IPS-15b (cell line): ENCODE measurements at regions not wholly inside any gene's neighbourhood (a gene's known extent, or its start where the extent isn't known, plus 50 kb on each side); places are given as distances from the start of the nearest gene placed in this dataset.

Experiments
- H3K27me3 ChIP-seq: one replicate; pipeline ENCODE4 v1.6.1; 2013; ENCODE audit warnings: low read length; ENCODE audit not compliant: control insufficient read depth, insufficient read depth
- H3K36me3 ChIP-seq: one replicate; pipeline ENCODE4 v1.6.1; 2013; ENCODE audit warnings: low read length; ENCODE audit not compliant: control insufficient read depth, insufficient read depth
- H3K4me1 ChIP-seq: one replicate; pipeline ENCODE4 v1.6.1; 2013; ENCODE audit warnings: mild to moderate bottlenecking, low read length; ENCODE audit not compliant: control insufficient read depth, insufficient read depth
- H3K4me3 ChIP-seq: one replicate; pipeline ENCODE4 v1.5.1; 2013; ENCODE audit warnings: low read depth, low read length
- H3K9ac ChIP-seq: one replicate; pipeline ENCODE4 v1.6.1; 2013; ENCODE audit warnings: low read depth, mild to moderate bottlenecking, low read length
- H3K9me3 ChIP-seq: one replicate; pipeline ENCODE4 v1.6.1; 2013; ENCODE audit warnings: mild to moderate bottlenecking, low read length; ENCODE audit not compliant: control insufficient read depth, insufficient read depth

DNA sequence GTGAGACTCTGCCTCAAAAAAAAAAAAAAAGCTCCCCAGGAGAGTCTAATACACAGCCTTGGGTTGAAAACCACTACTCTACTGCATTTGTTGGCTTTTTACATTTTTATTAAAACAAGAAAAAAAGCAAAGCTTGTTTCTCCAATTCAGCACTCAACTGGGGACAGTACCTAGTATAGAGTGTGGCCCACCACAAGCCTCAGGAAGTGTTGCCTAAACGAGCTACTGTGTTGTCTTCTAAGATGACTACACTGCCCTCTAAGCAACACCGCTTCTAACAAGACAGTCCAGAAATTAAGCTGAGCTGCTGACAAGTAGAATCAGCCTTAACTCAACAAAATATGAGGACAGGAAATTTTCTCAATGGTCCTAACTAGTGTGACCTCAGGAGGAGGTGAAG, 522.2 kb downstream of the FGF9 start:
- H3K36me3 ChIP-seq = no peaks in the 10 kb centered on the region
- H3K4me3 ChIP-seq = no peak overlapping the region
- no peak overlapping the region for H3K9ac ChIP-seq
- no peaks in the 10 kb centered on the region for H3K9me3 ChIP-seq
- H3K27me3 ChIP-seq = no peaks in the 10 kb centered on the region
- peaks cover 3% of the 10 kb centered on the region for H3K4me1 ChIP-seq

DNA sequence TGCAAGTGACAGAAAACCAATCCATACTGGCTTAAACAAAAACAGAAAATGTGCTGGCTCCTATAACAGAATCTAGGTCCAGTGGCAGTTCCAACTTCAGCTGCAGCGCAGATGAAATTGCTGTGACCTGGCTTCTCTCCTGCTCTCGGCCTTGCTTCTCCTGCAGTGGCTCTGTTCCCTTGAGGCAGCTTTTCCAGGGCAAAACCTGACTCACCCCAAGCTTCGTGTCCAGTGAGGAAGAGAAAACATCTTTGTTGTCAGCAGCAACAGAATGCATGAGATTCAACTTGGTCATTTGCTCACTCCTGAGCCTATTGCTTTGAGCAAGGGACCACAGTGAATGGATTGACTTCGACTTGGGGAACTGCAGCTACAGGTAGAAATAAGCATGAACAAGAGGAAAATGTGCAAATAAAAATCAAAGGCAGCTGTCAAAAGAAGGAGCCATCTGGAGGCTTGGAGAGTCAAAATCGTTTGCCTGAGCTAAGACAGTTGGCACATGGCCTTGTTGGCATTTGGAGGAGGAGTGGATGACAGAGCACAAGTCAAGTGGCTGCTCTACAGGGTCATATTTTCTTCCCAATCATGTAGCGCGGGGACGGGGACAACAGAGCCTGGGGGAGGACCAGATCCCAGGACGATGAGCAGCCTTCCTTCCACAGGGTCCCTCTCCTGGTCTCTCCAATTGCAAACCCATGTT, 523.4 kb downstream of the FGF9 start:
- Histone ChIP-seq H3K4me1 (peaks cover 7% of the 10 kb centered on the region), H3K9ac (no peak overlapping the region), H3K36me3 (no peaks in the 10 kb centered on the region), H3K9me3 (no peaks in the 10 kb centered on the region), H3K4me3 (no peak overlapping the region), H3K27me3 (no peaks in the 10 kb centered on the region)

DNA sequence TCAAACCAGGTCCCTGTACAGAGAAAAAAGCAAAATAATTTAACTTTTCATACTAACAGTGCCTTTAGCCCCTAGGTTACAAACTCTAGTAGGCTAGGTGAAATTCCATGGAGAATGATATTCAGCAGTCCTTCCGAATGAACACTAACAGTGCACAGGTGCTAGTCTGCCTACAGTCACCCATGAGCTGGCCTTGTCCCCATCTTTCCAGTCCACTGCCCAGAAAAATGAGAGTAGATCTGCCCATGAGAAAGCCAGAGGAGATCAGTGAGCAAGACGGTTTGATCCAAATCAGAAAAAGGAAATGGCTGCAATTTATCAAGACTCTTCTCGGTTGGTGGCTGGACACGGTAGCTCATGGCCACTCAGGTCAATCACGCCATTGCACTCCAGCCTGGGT, 524.9 kb downstream of the FGF9 start:
- peaks cover 10% of the 10 kb centered on the region for H3K4me1 ChIP-seq
- no peak overlapping the region for H3K9ac ChIP-seq
- no peaks in the 10 kb centered on the region for H3K27me3 ChIP-seq
- no peaks in the 10 kb centered on the region for H3K36me3 ChIP-seq
- H3K4me3 ChIP-seq = no peak overlapping the region
- H3K9me3 ChIP-seq = no peaks in the 10 kb centered on the region

DNA sequence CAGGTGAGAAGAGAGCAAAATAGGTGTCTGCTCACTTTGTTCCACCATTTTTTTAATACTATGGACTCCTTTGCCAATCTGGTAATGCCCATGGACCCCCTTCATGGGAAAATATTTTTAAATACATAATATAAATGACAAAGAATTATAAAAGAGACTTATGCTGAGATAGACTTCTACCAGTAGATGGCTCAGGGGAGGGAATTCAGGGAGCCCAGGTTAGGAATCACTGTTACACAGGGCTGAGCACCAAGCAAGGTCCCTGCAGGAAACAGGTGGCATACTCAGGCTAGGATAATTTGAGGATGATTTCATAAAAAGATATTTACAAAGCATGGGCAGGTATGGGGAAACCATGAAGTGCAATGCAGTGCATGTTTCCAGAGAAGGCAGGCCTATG, 525.9 kb downstream of the FGF9 start:
- H3K9ac ChIP-seq = no peak overlapping the region
- H3K27me3 ChIP-seq = no peaks in the 10 kb centered on the region
- no peaks in the 10 kb centered on the region for H3K36me3 ChIP-seq
- H3K4me1 ChIP-seq = peaks cover 10% of the 10 kb centered on the region
- H3K4me3 ChIP-seq = no peak overlapping the region
- no peaks in the 10 kb centered on the region for H3K9me3 ChIP-seq

DNA sequence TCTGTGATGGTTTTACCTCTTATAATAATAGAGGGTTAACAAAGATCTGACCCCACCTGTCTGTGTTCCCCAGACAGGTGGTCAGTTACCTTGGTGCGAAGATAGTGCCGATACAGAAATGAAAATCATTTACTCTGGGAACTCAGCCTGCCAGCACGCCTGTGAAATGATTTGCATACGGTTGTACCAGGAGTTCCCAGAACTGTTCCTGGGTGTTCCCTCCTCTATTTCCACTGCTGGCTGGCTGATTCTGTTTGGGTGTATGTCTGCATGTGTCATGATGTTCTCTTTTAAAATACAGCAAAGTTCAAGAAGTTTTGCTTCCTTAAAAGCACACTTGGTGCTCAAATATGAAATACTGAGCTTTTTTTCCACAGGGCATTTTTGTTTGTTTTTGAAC, 527.1 kb downstream of the FGF9 start:
- no peak overlapping the region for H3K9ac ChIP-seq
- no peaks in the 10 kb centered on the region for H3K27me3 ChIP-seq
- H3K4me1 ChIP-seq = peaks cover 10% of the 10 kb centered on the region
- no peaks in the 10 kb centered on the region for H3K9me3 ChIP-seq
- no peaks in the 10 kb centered on the region for H3K36me3 ChIP-seq
- H3K4me3 ChIP-seq = no peak overlapping the region

DNA sequence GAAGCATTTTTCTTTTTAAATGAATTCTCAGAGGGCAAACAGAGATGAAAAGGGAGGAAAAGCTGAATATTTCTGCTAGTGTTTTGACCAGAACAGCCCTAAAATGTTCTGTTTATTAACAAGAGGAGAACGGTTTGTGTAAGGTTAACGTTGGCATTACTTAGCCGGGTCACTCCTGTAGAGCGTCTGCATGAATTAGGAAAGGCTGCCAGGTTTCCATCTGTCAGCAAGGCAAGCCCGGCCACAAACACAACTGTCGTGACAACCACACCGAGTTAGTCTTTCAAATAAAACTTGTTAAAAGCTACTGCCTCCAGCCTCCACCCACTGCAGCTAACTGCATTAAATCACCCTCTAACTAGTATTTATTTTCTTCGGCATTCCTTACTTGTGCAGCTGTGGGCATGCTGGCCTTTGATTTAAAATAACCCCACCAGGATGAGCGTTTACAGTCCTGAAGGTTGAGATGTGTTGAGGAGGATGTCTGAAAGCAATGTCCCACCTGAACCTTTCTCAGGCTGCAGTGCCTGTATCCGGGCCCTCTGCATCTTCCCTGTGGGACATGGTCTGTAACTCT, 527.9 kb downstream of the FGF9 start:
- Histone ChIP-seq H3K4me1 (peaks cover 10% of the 10 kb centered on the region), H3K27me3 (no peaks in the 10 kb centered on the region), H3K4me3 (no peak overlapping the region), H3K36me3 (no peaks in the 10 kb centered on the region), H3K9me3 (no peaks in the 10 kb centered on the region), H3K9ac (no peak overlapping the region)

DNA sequence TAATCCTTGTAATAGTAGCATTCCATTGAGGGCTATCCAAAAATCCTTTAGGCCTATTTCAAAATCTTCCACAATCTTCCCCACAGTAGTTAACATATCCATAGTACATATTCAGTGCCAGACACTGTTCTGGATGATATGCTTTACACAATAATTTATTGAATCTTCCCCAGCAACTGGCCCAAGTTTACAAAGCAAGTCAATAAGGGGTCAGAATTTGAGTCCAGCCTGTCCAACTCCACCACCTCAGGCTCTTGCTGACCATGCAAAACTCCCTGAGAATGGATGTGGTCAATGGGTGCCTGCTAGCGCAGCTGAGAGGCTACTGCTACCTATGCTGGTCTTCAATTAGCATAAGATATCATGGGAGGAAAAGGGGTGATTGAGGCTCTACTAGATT, 529.6 kb downstream of the FGF9 start:
- Histone ChIP-seq H3K36me3 (no peaks in the 10 kb centered on the region), H3K4me3 (no peak overlapping the region), H3K9me3 (no peaks in the 10 kb centered on the region), H3K27me3 (no peaks in the 10 kb centered on the region), H3K9ac (no peak overlapping the region), H3K4me1 (peaks cover 10% of the 10 kb centered on the region)

DNA sequence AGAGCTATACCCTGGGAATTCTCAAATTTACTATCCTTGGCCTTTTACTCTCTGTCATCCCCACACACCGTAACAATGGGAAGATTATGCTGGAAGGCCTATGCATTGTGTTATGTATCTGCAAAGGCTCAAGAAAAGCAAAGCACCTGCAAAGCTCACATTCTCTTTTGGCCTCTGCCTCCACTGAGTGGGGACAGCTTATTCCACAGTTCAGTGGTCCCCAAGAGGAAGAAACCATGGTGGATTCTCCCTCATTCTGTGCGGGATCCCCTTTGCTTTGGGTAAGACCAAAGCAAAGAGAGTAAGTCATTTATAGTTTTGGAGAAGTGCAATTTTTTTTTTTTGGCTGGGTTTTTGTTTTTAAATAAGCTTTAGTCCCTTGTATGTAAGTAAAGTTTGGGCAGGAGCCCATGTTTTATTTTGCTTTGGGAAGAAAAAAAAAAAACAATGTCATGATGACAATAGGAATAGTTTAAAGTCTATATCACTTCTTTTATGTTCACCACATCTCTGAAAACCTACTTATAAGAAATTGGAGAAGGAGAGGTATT, 530.6 kb downstream of the FGF9 start:
- Histone ChIP-seq H3K9me3 (no peaks in the 10 kb centered on the region), H3K36me3 (no peaks in the 10 kb centered on the region), H3K4me3 (no peak overlapping the region), H3K27me3 (no peaks in the 10 kb centered on the region), H3K4me1 (peaks cover 10% of the 10 kb centered on the region), H3K9ac (no peak overlapping the region)

DNA sequence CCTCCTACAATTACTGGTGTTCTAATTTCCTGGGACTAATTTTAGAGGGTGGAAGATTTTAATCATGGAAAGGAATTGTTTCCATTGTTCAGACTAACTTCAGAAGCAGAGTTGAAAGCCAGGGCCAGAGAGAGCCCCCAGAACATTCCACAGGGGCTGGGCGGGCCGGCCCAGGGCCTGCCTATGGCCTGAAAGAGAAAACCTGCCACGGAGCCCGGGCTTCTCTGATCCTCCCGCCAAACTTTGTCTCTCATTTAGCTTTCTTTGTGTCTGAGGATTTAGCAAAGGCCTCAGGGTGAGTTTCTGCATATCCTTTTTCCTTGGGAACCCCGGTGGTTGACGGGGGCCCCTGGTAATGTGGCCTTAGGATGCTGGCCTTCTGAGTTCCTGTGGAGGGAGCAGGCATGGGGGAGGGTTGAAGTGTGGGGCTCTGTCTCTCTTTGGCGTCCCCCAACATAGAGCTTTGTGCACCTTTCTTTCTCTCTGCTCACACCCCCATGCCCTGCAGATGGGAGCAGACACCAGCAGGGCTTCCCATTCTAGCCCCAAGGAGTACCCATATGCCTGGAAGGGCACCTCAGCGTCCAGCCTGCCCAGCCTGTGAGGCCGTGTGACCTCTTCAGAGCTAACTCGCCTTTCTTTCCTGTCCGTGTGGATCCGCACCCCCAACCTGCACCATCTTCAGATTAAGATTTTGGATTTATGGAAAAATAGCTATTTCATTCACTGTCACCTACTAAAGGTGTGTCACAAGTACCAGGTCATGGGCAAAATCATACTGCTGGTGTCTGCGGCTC, 539.5 kb downstream of the FGF9 start:
- Histone ChIP-seq H3K4me3 (no peak overlapping the region), H3K4me1 (no peaks in the 10 kb centered on the region), H3K9me3 (no peaks in the 10 kb centered on the region), H3K9ac (no peak overlapping the region), H3K27me3 (no peaks in the 10 kb centered on the region), H3K36me3 (no peaks in the 10 kb centered on the region)

DNA sequence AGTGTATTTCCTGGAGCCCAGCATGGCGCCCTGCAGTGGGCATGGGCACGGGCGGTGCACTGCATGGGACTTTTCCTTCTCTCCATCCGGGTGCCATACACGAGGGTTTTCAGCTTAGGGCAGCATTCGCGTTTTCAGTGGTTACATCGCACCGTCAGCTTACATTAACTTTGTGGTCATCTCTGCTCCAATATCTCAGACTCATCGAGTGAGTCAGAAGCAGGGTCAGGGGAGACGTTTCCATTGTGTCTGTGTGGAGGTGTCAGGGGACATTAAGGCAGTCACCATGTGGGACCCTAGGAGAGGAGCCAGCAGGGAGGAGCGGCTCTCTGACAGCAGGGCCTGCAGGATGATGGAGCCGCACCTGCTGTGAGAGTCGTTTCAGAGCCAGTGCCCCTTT, 541.0 kb downstream of the FGF9 start:
- Histone ChIP-seq H3K9ac (no peak overlapping the region), H3K36me3 (no peaks in the 10 kb centered on the region), H3K4me3 (no peak overlapping the region), H3K27me3 (no peaks in the 10 kb centered on the region), H3K4me1 (no peaks in the 10 kb centered on the region), H3K9me3 (no peaks in the 10 kb centered on the region)

DNA sequence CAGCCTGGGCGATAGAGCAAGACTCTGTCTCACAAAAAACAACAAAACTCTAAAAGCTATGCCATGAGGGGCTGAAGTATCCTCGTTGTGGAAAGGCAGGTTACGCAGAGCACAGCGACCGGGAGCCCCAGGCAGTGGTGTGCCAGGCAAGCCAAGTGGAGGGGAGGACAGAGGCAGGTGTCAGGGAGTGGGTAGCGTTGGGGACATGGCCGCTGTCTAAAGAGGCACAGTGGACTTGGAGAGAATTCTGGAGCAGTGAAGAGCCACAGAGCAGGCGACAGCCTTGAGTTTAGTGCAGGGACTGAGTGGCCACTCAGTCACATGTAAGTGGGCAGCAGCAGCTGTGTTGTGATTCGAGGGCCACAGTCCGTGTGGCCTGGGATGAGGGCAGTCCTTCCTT, 541.7 kb downstream of the FGF9 start:
- Histone ChIP-seq H3K27me3 (no peaks in the 10 kb centered on the region), H3K36me3 (no peaks in the 10 kb centered on the region), H3K9ac (no peak overlapping the region), H3K9me3 (no peaks in the 10 kb centered on the region), H3K4me3 (no peak overlapping the region), H3K4me1 (no peaks in the 10 kb centered on the region)

DNA sequence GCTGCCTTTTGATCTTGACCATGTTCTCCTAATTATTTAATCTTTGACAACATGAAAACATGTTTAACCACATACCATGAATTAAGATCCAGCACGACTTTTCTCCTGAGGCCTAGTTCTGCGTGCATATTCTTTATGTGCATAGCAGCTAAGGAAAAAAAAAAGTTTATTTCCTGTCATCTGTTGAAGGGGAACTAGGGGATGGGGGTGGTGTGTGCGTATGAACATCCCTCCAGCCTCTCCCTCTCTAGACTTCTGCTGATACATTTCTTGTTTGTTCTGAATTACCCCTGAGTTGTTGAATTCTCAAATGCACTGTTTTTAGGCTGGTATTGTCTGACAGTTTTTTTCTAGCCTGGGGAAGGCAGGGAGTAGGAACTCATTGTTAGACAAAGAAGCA, 543.3 kb downstream of the FGF9 start:
- Histone ChIP-seq H3K9ac (no peak overlapping the region), H3K27me3 (no peaks in the 10 kb centered on the region), H3K36me3 (no peaks in the 10 kb centered on the region), H3K4me1 (no peaks in the 10 kb centered on the region), H3K9me3 (no peaks in the 10 kb centered on the region), H3K4me3 (no peak overlapping the region)
